ENCODE measurements at regions not wholly inside any gene's neighbourhood (a gene's known extent, or its start where the extent isn't known, plus 50 kb on each side); places are given as distances from the start of the nearest gene placed in this dataset.

DNA sequence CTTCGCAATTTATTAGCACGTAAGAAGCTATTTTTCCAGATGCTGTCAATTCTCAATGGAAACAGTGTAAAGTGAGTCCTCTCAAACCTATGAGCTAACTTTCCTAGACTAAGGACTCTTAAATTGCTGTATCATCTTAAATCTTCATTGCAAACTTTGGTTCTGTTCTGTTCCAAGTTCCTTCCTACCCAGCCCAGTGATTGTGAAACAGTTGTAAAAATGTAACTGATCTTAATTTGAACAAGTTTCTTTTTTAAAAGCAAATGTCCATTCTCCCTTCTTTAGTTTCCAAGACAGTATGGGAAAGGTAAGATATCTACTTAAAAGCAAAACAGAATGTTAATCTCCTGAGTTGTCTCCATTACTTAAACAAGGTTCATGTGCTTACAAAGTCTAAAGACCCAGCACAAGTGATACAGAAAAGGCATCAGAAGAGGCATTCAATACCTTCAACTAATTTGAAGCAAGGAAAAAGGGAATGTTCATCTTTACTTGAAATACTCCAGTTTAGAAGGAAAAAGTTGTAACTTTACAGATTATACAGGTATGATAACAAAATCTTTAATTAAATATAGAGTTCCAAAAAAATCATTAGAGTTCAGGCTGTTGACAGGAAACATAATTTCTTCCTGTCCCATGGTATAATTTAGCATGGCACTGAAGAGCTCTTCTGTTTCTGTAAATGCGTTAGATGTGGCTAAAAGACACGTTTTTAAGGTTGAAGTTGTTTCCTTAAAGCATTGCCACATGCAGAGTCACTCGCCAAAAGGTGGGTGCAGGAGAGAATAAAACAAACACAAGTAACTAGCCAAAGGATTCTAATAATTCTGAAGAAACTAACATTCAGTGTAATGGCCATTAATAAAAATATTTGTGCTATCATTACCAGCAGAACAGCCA, 101.5 kb upstream of the USP15 start:
- no peaks in the 10 kb centered on the region for H3K9me3 Mint-ChIP-seq (ENCODE audit: unreplicated experiment)
- no peaks in the 10 kb centered on the region for H3K4me1 Mint-ChIP-seq (ENCODE audit: unreplicated experiment)
- H3K36me3 Mint-ChIP-seq (ENCODE audit: low read depth, unreplicated experiment): no peaks in the 10 kb centered on the region
- H3K4me3 Mint-ChIP-seq (ENCODE audit: unreplicated experiment): no peak overlapping the region
- TF ChIP-seq CTCF (IDR thresholded peaks at IDR 0.05; ENCODE audit: unreplicated experiment): no peak
- no peaks in the 10 kb centered on the region for H3K27me3 Mint-ChIP-seq (ENCODE audit: unreplicated experiment)
- no peak for DNase-seq (ENCODE audit: low spot score)
- H3K27ac Mint-ChIP-seq (ENCODE audit: unreplicated experiment): no peak overlapping the region

DNA sequence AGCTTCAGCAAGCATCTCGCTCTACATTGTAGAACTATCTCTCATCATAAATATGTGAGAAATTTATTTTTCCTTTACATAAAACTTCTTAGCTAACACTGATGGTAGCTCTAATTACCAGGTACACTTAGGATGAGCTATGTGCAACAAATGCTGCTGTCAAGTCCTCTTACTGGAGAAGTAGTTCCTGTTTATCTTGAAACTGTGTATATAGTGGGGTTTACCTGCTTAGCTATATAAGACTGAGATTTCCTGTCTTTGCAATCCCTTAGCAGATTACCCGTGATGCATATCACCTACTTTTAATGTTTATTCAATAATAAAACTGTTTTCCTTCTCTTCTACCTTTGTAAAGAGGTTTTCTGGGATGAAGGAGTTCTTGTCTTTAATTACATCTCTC, 98.0 kb upstream of the USP15 start:
- H3K27me3 Mint-ChIP-seq (ENCODE audit: unreplicated experiment): no peaks in the 10 kb centered on the region
- no peak for DNase-seq (ENCODE audit: low spot score)
- H3K9me3 Mint-ChIP-seq (ENCODE audit: unreplicated experiment): no peaks in the 10 kb centered on the region
- H3K36me3 Mint-ChIP-seq (ENCODE audit: low read depth, unreplicated experiment): no peaks in the 10 kb centered on the region
- no peak overlapping the region for H3K27ac Mint-ChIP-seq (ENCODE audit: unreplicated experiment)
- no peak for TF ChIP-seq CTCF (IDR thresholded peaks at IDR 0.05; ENCODE audit: unreplicated experiment)
- peaks cover 5% of the 10 kb centered on the region for H3K4me1 Mint-ChIP-seq (ENCODE audit: unreplicated experiment)
- no peak overlapping the region for H3K4me3 Mint-ChIP-seq (ENCODE audit: unreplicated experiment)

- H3K4me1 Mint-ChIP-seq (ENCODE audit: unreplicated experiment): peaks cover 5% of the 10 kb centered on the region
- no peak overlapping the region for H3K27ac Mint-ChIP-seq (ENCODE audit: unreplicated experiment)
- H3K27me3 Mint-ChIP-seq (ENCODE audit: unreplicated experiment): no peaks in the 10 kb centered on the region
- DNase-seq (ENCODE audit: low spot score): no peak
- no peak overlapping the region for H3K4me3 Mint-ChIP-seq (ENCODE audit: unreplicated experiment)
- no peak for TF ChIP-seq CTCF (IDR thresholded peaks at IDR 0.05; ENCODE audit: unreplicated experiment)
- no peaks in the 10 kb centered on the region for H3K9me3 Mint-ChIP-seq (ENCODE audit: unreplicated experiment)
- no peaks in the 10 kb centered on the region for H3K36me3 Mint-ChIP-seq (ENCODE audit: low read depth, unreplicated experiment)
These were observed 96.8 kb upstream of the USP15 start for GRCh38 chr12:62163368-62163767.

- no peaks in the 10 kb centered on the region for H3K36me3 Mint-ChIP-seq (ENCODE audit: low read depth, unreplicated experiment)
- no peaks in the 10 kb centered on the region for H3K9me3 Mint-ChIP-seq (ENCODE audit: unreplicated experiment)
- H3K27me3 Mint-ChIP-seq (ENCODE audit: unreplicated experiment): no peaks in the 10 kb centered on the region
- no peak overlapping the region for H3K4me3 Mint-ChIP-seq (ENCODE audit: unreplicated experiment)
- DNase-seq (ENCODE audit: low spot score): no peak
- no peak for TF ChIP-seq CTCF (IDR thresholded peaks at IDR 0.05; ENCODE audit: unreplicated experiment)
- peaks cover 5% of the 10 kb centered on the region for H3K4me1 Mint-ChIP-seq (ENCODE audit: unreplicated experiment)
- H3K27ac Mint-ChIP-seq (ENCODE audit: unreplicated experiment): no peak overlapping the region
These were observed 96.2 kb upstream of the USP15 start for GRCh38 chr12:62164036-62164435.

DNA sequence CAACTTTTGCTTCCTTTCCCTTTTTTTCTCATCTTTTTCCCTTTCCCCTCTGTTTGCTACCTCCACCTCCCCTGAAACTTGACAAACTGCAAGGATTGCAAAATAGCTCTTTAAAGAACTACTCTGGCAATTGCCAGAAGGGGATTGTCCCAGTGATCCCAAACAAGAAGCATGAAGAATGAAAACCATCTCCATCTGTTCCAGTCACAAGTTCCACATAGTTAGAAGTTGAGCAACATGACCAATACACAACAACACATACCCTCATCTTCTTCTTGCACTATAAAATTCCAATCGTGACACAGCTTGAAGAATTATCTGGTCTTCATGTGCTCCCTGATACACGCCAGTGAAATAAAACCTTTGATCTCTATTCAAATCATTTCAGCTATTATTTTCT, 93.7 kb upstream of the USP15 start:
- Mint-ChIP-seq H3K27ac (ENCODE audit: unreplicated experiment) (no peak overlapping the region), H3K27me3 (ENCODE audit: unreplicated experiment) (no peaks in the 10 kb centered on the region), H3K36me3 (ENCODE audit: low read depth, unreplicated experiment) (no peaks in the 10 kb centered on the region), H3K4me1 (ENCODE audit: unreplicated experiment) (peaks cover 5% of the 10 kb centered on the region), H3K4me3 (ENCODE audit: unreplicated experiment) (no peak overlapping the region), H3K9me3 (ENCODE audit: unreplicated experiment) (no peaks in the 10 kb centered on the region)
- no peak for TF ChIP-seq CTCF (IDR thresholded peaks at IDR 0.05; ENCODE audit: unreplicated experiment)
- DNase-seq (ENCODE audit: low spot score): no peak

All from endothelial cell (in vitro differentiated cells).